ENCODE measurements at regions not wholly inside any gene's neighbourhood (a gene's known extent, or its start where the extent isn't known, plus 50 kb on each side); places are given as distances from the start of the nearest gene placed in this dataset.

- no peaks in the 10 kb centered on the region for H3F3A ChIP-seq (ENCODE audit: insufficient read depth, low read length)
- H2AFZ ChIP-seq (ENCODE audit: low read length): no peak overlapping the region
- TF ChIP-seq EZH2 (IDR thresholded peaks at IDR 0.05; ENCODE audit: borderline replicate concordance, low read length): no peak
- TF ChIP-seq CTCF (IDR thresholded peaks at IDR 0.05; ENCODE audit: low read length): no peak
- H3K36me3 ChIP-seq (ENCODE audit: insufficient read depth, low read length): no peaks in the 10 kb centered on the region
- no peak overlapping the region for H3K4me2 ChIP-seq (ENCODE audit: low read length)
- no peaks in the 10 kb centered on the region for H3K9me3 ChIP-seq (ENCODE audit: low read length)
- no peaks in the 10 kb centered on the region for H3K4me1 ChIP-seq (ENCODE audit: insufficient read depth, low read length, severe bottlenecking)
- H3K27me3 ChIP-seq (ENCODE audit: insufficient read depth, low read length): no peaks in the 10 kb centered on the region
- H3K79me2 ChIP-seq (ENCODE audit: insufficient read depth, low read length): no peaks in the 10 kb centered on the region
- H3K27ac ChIP-seq (ENCODE audit: low read depth, low read length, poor library complexity, severe bottlenecking): no peak overlapping the region
- H3K9ac ChIP-seq (ENCODE audit: low read length): no peak overlapping the region
- H3K4me3 ChIP-seq (ENCODE audit: low read depth, low read length, poor library complexity, severe bottlenecking): no peak overlapping the region
- H4K20me1 ChIP-seq (ENCODE audit: insufficient read depth, low read length): no peaks in the 10 kb centered on the region
- no peaks in the 10 kb centered on the region for H3K9me2 ChIP-seq (ENCODE audit: low read depth, low read length)
Measured at GRCh38 chr7:132733860-132734259, 157.6 kb upstream of the PLXNA4 start.

GRCh38 chr7:132732321-132732865 is 156.1 kb upstream of the PLXNA4 start:
- no peaks in the 10 kb centered on the region for H3K9me2 ChIP-seq (ENCODE audit: low read depth, low read length)
- no peaks in the 10 kb centered on the region for H4K20me1 ChIP-seq (ENCODE audit: insufficient read depth, low read length)
- no peaks in the 10 kb centered on the region for H3F3A ChIP-seq (ENCODE audit: insufficient read depth, low read length)
- no peak overlapping the region for H3K4me3 ChIP-seq (ENCODE audit: low read depth, low read length, poor library complexity, severe bottlenecking)
- no peak overlapping the region for H2AFZ ChIP-seq (ENCODE audit: low read length)
- no peaks in the 10 kb centered on the region for H3K9me3 ChIP-seq (ENCODE audit: low read length)
- H3K9ac ChIP-seq (ENCODE audit: low read length): no peak overlapping the region
- no peak for TF ChIP-seq EZH2 (IDR thresholded peaks at IDR 0.05; ENCODE audit: borderline replicate concordance, low read length)
- no peak for TF ChIP-seq CTCF (IDR thresholded peaks at IDR 0.05; ENCODE audit: low read length)
- H3K4me1 ChIP-seq (ENCODE audit: insufficient read depth, low read length, severe bottlenecking): no peaks in the 10 kb centered on the region
- no peaks in the 10 kb centered on the region for H3K36me3 ChIP-seq (ENCODE audit: insufficient read depth, low read length)
- H3K27ac ChIP-seq (ENCODE audit: low read depth, low read length, poor library complexity, severe bottlenecking): no peak overlapping the region
- no peak overlapping the region for H3K4me2 ChIP-seq (ENCODE audit: low read length)
- H3K27me3 ChIP-seq (ENCODE audit: insufficient read depth, low read length): no peaks in the 10 kb centered on the region
- H3K79me2 ChIP-seq (ENCODE audit: insufficient read depth, low read length): no peaks in the 10 kb centered on the region

- no peak overlapping the region for H3K27ac ChIP-seq (ENCODE audit: low read depth, low read length, poor library complexity, severe bottlenecking)
- no peaks in the 10 kb centered on the region for H4K20me1 ChIP-seq (ENCODE audit: insufficient read depth, low read length)
- H3K4me2 ChIP-seq (ENCODE audit: low read length): no peak overlapping the region
- H3F3A ChIP-seq (ENCODE audit: insufficient read depth, low read length): no peaks in the 10 kb centered on the region
- no peaks in the 10 kb centered on the region for H3K79me2 ChIP-seq (ENCODE audit: insufficient read depth, low read length)
- H3K9me2 ChIP-seq (ENCODE audit: low read depth, low read length): no peaks in the 10 kb centered on the region
- no peak overlapping the region for H3K4me3 ChIP-seq (ENCODE audit: low read depth, low read length, poor library complexity, severe bottlenecking)
- no peak for TF ChIP-seq EZH2 (IDR thresholded peaks at IDR 0.05; ENCODE audit: borderline replicate concordance, low read length)
- TF ChIP-seq CTCF (IDR thresholded peaks at IDR 0.05; ENCODE audit: low read length): no peak
- no peaks in the 10 kb centered on the region; the same call in 1 of the 2 replicates for H3K27me3 ChIP-seq (ENCODE audit: insufficient read depth, low read length)
- no peak overlapping the region for H3K9ac ChIP-seq (ENCODE audit: low read length)
- H3K9me3 ChIP-seq (ENCODE audit: low read length): no peaks in the 10 kb centered on the region
- no peaks in the 10 kb centered on the region for H3K36me3 ChIP-seq (ENCODE audit: insufficient read depth, low read length)
- H3K4me1 ChIP-seq (ENCODE audit: insufficient read depth, low read length, severe bottlenecking): no peaks in the 10 kb centered on the region
- H2AFZ ChIP-seq (ENCODE audit: low read length): no peak overlapping the region
Measured at GRCh38 chr7:132730105-132730504, 153.8 kb upstream of the PLXNA4 start.

Data from OCI-LY1 (cell line).